ENCODE measurements at regions not wholly inside any gene's neighbourhood (a gene's known extent, or its start where the extent isn't known, plus 50 kb on each side); places are given as distances from the start of the nearest gene placed in this dataset.
"Not testable (repeated sequence)": the region's sequence is repeated elsewhere in the genome, so short reads cannot be mapped to it uniquely, and the experiment has no call there.

- no peak for DNase-seq (ENCODE audit: low read depth in 2 of 2)
Observed at GRCh38 chr5:96101358-96102089, 139.9 kb upstream of the ELL2 start.

- not testable (repeated sequence) for DNase-seq (ENCODE audit: low read depth in 2 of 2)
Observed at GRCh38 chr5:96097488-96097887, 135.8 kb upstream of the ELL2 start.

- DNase-seq (ENCODE audit: low read depth in 2 of 2) = no peak
Observed at GRCh38 chr5:96096724-96097123, 135.1 kb upstream of the ELL2 start.

GRCh38 chr5:96094904-96095303 lies 133.3 kb upstream of the ELL2 start:
- DNase-seq (ENCODE audit: low read depth in 2 of 2) = no peak

GRCh38 chr5:96093890-96094381 lies 132.3 kb upstream of the ELL2 start:
- no peak for DNase-seq (ENCODE audit: low read depth in 2 of 2)

- DNase-seq (ENCODE audit: low read depth in 2 of 2) = no peak
Observed at GRCh38 chr5:96093340-96093739, 131.7 kb upstream of the ELL2 start.

- no peak for DNase-seq (ENCODE audit: low read depth in 2 of 2)
Observed at GRCh38 chr5:96091874-96092273, 130.2 kb upstream of the ELL2 start.

GRCh38 chr5:96090215-96090614 lies 128.6 kb upstream of the ELL2 start:
- DNase-seq (ENCODE audit: low read depth in 2 of 2) = no peak

- no peak for DNase-seq (ENCODE audit: low read depth in 2 of 2)
Observed at GRCh38 chr5:96088706-96089498, 127.3 kb upstream of the ELL2 start.

- DNase-seq (ENCODE audit: low read depth in 2 of 2) = no peak
Observed at GRCh38 chr5:96087939-96088338, 126.3 kb upstream of the ELL2 start.

- no peak for DNase-seq (ENCODE audit: low read depth in 2 of 2)
Observed at GRCh38 chr5:96084874-96085506, 123.3 kb upstream of the ELL2 start.

- no peak for DNase-seq (ENCODE audit: low read depth in 2 of 2)
Observed at GRCh38 chr5:96083361-96083881, 121.8 kb upstream of the ELL2 start.

GRCh38 chr5:96081276-96081858 lies 119.7 kb upstream of the ELL2 start:
- no peak for DNase-seq (ENCODE audit: low read depth in 2 of 2)

GRCh38 chr5:96080557-96080956 lies 118.9 kb upstream of the ELL2 start:
- no peak for DNase-seq (ENCODE audit: low read depth in 2 of 2)

- no peak for DNase-seq (ENCODE audit: low read depth in 2 of 2)
Observed at GRCh38 chr5:96079962-96080361, 118.3 kb upstream of the ELL2 start.

GRCh38 chr5:96079075-96079474 lies 117.4 kb upstream of the ELL2 start:
- DNase-seq (ENCODE audit: low read depth in 2 of 2) = no peak

- no peak for DNase-seq (ENCODE audit: low read depth in 2 of 2)
Observed at GRCh38 chr5:96076451-96076850, 114.8 kb upstream of the ELL2 start.

- DNase-seq (ENCODE audit: low read depth in 2 of 2) = no peak
Observed at GRCh38 chr5:96075579-96076289, 114.1 kb upstream of the ELL2 start.

GRCh38 chr5:96074870-96075269 lies 113.2 kb upstream of the ELL2 start:
- no peak for DNase-seq (ENCODE audit: low read depth in 2 of 2)

GRCh38 chr5:96074460-96074859 lies 112.8 kb upstream of the ELL2 start:
- no peak for DNase-seq (ENCODE audit: low read depth in 2 of 2)

GRCh38 chr5:96072791-96073165 lies 111.1 kb upstream of the ELL2 start:
- no peak for DNase-seq (ENCODE audit: low read depth in 2 of 2)

Measured in stimulated activated CD8-positive, alpha-beta memory T cell treated with anti-CD3 and anti-CD28 coated beads, Interleukin-7, amount 100 ng/mL, for 1 hour (primary cell).